ENCODE measurements at regions not wholly inside any gene's neighbourhood (a gene's known extent, or its start where the extent isn't known, plus 50 kb on each side); places are given as distances from the start of the nearest gene placed in this dataset.

GRCh38 chr6:55652429-55652828 lies 73.4 kb upstream of the HMGCLL1 start:
- TF ChIP-seq, protein P1, sequence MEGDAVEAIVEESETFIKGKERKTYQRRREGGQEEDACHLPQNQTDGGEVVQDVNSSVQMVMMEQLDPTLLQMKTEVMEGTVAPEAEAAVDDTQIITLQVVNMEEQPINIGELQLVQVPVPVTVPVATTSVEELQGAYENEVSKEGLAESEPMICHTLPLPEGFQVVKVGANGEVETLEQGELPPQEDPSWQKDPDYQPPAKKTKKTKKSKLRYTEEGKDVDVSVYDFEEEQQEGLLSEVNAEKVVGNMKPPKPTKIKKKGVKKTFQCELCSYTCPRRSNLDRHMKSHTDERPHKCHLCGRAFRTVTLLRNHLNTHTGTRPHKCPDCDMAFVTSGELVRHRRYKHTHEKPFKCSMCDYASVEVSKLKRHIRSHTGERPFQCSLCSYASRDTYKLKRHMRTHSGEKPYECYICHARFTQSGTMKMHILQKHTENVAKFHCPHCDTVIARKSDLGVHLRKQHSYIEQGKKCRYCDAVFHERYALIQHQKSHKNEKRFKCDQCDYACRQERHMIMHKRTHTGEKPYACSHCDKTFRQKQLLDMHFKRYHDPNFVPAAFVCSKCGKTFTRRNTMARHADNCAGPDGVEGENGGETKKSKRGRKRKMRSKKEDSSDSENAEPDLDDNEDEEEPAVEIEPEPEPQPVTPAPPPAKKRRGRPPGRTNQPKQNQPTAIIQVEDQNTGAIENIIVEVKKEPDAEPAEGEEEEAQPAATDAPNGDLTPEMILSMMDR (IDR thresholded peaks at IDR 0.05) = no peak
- TF ChIP-seq POLR2A (IDR thresholded peaks at IDR 0.05; ENCODE audit: low read depth) (no peak), POLR2AphosphoS5 (IDR thresholded peaks at IDR 0.05) (no peak)
